ENCODE measurements at regions not wholly inside any gene's neighbourhood (a gene's known extent, or its start where the extent isn't known, plus 50 kb on each side); places are given as distances from the start of the nearest gene placed in this dataset.
"Not testable (repeated sequence)": the region's sequence is repeated elsewhere in the genome, so short reads cannot be mapped to it uniquely, and the experiment has no call there.

DNA sequence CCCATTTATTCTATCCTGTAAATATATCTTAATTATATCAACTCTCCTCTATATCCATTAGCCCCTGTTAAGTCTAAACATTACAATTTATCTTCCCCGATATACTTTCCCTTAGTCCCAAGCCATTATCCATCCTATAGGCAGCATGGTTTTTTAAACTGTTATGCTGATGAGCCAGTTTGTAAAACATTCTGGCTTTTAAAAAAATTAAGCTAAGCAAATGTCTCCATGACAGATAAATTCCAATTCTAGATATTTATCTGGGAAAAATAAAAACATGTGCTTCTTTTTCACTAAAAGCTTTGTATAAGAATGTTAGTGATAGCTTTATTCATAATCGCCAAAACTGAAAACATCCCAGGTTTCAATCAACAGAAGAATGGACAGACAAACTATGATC, 183.2 kb upstream of the GNAI1 start:
- DNase-seq = no peak

DNA sequence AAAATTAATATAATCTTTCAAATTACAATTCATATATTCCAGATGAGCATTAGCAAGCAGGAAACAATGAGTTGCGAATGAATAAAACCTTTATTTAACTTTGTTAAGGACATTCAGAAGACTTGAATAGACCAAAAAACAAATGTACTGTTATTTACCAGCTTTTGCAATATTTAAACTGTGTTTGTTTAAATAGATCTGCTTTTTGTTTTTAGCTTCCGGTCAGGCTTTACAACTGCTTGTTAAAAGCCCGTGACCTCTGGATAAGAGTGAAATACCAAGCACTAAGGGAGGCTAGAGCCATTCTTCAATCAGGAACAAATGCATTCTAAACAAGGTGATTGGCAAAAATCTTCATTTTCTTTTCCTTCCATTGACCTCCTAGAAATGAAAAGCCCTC, 184.9 kb upstream of the GNAI1 start:
- no peak for DNase-seq

DNA sequence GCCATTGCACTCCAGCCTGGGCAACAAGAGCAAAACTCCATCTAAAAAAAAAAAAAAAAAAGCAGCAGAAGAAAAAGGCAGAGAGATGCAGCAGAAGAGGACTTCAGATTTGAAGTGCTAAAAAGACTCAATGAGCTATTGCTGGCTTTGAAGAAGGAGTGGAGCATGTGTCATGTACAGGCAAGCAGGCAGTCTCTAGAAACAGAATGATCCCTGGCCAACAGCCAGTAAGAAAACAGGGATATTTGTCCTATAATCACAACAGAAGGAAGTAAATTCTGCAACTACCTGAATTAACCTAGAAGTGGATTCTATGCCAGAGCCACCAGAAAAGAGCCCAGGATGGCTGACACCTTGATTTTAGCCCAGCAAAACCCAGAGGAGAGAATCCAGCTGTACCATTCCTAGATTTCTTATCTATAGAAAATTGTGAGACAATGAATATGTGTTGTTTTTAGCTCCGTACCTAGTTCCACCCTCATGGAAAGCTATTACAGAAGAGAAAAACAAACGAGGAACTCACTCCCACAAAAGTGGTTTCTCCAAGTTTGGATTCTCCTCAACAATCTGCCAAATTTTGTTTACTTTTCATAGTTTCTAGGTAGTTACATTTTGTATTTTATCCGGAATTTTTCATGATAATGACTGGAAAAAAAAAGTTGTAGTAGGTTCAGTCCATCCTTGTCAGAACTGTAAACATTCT, 198.2 kb upstream of the GNAI1 start:
- DNase-seq = no peak

DNA sequence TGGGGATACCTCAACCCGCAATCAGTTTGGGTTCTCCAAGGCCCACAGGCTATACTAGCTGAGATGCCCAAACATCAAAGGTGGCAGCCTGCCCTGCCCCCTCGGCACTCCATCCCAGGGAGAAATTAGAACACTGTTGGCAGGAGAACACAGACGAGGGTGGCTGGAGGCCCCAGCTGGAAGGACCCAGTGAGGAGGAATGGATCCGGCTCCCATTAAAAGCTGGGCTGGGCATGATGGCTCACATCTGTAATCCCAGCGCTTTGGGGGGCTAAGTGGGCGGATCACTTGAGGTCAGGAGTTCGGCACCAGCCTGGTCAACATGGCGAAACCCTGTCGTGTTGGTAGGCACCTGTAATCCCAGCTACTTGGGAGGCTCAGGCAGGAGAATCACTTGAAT, 199.9 kb upstream of the GNAI1 start:
- no peak for DNase-seq

DNA sequence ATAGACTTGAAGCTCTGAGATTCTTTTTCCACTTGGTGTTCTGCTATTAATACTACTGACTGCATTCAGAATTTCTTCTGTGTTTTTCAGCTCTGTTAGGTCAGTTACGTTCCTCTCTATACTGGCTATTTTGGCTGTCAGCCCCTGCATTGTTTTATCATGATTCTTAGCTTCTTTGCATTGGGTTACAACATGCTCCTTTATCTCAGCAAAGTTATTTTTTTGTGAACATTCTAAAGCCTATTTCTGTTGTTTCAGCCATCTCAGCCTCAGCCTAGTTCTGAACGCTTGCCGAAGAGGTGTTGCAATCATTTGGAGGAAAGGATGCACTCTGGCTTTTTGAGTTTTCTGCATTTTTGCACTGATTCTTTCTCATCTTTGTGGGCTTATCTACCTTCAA, 201.5 kb upstream of the GNAI1 start:
- DNase-seq = no peak

DNA sequence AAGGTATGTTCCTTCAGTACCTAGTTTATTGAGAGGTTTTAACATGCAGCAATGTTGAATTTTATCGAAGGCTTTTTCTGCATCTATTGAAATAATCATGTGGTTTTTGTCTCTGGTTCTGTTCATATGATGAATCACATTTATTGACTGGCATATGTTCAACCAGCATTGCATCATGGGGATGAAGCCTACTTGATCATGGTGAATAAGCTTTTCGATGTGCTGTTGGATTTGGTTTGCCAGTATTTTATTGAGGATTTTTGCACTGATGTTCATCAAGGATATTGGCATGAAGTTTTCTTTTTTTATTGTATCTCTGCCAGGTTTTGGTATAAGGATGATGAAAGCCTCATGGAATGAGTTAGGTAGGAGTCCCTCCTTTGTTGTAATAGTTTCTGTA, 204.0 kb upstream of the GNAI1 start:
- DNase-seq = no peak

DNA sequence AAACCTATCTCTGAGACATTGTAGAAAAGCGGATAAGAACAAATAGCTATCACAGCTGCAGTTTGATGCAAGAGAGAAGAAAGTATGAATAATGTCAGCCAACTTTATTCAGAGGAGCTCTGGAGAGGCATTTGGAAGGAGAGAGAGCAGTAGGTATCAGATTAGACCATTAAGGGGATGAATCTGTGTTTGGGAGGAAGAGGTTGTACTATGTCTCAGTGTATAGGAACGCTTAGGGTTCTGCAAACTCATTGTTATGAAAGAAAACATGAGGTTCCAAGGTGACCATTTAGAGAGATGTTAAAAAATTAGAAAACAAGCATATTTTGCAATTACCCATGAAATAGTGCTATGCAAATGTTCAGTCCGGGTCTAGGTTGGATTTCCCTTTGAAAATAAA, 207.5 kb upstream of the GNAI1 start:
- DNase-seq = no peak

DNA sequence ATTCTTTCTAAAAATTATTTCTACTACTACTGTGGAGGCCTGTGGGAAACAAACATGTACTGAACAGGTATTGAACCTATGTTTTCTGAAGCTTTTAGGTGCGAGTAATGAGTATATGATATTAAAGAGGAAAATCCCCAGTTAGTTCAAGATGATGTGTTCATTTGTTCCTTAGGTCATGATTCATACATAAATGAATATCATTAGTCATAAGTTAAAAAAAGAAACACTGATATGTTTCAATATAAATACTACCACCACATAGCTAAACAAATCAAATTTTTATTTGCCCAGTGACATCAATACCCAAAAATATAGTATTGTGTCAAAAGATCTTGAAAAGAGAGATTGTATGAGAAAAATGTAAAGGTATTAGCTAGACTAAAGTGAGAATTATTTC, 210.7 kb upstream of the GNAI1 start:
- DNase-seq = no peak

DNA sequence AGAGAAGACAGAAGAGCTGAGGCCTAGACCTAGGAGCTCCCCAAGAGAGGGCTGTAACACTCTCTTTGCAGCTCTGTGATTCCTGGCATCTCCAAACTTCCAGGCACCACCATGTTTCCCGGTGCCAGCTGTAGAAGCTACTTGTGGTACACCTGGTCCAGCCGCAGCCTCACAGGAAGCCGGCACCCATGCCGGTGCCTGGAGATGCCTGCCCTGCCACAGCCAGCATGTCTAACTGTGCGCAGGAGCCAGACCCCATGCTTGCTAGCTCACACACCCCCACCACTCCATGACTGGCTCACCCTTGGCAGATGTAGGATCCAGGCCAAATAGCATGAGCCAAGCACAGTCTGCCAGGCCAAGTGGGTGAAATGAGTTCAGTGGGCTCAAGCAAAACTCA, 211.7 kb upstream of the GNAI1 start:
- no peak for DNase-seq

DNA sequence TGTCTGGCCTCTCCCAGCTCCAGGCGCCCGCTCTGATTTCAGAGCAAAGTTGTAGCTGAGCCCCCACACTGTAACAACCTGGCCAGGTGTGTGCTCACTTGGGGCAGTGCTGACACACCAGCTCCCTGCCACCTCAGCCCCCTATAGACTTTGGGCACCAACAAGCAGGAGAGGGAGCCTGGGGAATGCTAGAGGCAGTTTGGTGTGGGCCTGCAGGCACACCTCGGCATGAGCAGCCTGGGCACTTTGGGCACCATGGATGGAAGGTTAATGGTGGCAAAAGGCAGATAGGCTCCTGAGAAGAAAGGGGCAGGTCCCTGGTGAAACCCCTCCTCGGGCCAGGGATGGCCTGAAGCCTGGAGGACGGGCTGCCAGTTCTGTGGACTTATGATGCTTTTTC, 212.7 kb upstream of the GNAI1 start:
- DNase-seq = no peak

DNA sequence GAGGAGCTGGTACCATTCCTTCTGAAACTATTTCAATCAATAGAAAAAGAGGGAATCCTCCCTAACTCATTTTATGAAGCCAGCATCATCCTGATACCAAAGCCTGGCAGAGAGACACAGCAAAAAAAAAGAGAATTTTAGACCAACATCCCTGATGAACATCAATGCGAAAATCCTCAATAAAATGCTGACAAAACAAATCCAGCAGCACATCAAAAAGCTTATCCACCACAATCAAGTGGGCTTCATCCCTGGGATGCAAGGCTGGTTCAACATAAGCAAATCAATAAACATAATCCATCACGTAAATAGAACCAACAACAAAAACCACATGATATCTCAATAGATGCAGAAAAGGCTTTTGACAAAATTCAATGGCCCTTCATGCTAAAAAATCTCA, 216.0 kb upstream of the GNAI1 start:
- not testable (repeated sequence) for DNase-seq

DNA sequence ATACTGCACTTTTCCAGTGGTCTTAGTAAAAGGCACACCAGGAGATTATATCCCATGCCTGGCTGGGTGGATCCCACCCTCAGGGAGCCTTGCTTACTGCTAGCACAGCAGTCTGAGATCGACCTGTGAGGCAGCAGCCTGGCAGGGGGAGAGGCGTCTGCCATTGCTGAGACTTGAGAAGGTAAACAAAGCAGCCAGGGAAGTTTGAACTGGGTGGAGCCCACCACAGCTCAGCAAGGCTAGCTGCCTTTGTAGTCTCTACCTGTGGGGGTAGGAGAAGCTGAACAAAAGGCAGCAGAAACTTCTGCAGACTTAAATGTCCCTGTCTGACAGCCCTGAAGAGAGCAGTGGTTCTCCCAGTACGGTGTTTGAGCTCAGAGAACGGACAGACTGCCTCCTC, 219.3 kb upstream of the GNAI1 start:
- not testable (repeated sequence) for DNase-seq

DNA sequence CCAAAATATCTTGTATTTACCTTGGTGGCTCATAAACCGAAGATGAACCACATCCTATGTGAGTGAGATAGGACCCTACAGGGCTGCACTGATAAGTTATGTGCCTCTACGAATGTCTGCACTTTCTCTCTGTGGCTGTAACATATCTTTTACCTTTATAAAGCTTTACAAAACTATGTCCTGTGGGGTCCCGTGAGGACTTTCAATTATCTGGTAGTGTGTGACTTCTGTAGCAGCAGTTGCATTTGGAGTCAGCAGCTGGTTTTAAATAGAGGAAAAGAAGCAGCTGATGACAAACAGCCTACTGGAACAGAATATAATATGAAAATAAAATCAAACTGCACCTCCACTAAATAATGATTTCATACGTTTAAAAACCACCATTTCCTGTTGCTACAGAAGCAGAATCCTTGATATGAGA, 222.4 kb upstream of the GNAI1 start:
- no peak for DNase-seq

DNA sequence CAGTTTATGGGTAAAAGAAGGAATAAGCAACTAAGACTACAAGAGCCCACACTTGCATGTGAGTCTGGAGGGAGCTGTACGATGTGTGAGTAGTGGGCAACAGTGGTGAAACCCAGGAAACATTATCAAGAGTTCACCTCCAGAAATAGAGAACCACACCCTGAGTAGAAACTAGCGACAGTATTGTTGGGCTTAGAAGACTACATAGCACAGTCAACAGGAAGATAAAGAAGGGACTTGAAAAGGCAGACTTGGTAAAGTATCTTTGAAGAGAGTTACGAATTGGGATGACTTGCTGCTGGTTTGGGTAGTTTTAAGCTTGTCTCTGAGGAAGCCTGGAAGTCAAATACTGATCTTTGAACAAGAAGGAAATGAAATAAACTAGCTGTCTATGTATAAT, 223.2 kb upstream of the GNAI1 start:
- DNase-seq = no peak

DNA sequence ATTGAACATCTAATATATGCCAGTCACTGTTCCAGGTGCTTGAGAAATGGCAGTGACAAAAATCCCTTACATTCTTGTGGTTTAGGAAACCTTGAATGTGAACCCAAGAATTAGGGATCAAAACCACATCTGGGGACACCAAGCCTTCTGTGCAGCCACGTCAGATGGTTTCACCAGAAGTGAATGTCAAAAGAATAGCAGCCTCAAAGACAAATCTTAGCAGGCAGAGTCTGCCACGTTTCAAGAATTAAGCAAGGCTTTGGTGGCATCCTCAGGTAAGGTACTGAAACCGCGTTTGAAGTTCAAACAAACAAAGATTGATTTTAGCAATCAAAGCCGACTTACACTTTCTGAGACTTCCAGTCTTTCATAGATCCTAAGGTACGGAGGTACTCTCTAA, 225.5 kb upstream of the GNAI1 start:
- DNase-seq = no peak

DNA sequence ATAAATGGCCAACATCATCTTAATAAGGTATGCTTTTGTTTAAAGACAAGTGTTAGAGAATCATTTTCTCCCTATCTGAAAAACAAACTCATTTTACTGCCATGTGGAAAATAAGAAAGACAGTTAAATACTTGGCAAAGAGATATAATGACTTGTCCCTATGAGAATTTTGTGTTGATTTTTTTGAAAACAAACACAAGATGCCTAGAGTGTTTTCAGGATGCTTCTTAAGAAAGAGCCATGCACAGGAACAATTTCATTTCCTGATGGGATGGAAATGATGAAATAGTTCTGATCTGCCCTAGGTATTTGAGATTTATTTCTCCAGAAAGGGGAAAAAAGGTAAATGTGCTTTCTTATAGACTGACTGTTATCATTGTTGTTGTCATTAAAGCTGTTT, 237.5 kb upstream of the GNAI1 start:
- DNase-seq = no peak

DNA sequence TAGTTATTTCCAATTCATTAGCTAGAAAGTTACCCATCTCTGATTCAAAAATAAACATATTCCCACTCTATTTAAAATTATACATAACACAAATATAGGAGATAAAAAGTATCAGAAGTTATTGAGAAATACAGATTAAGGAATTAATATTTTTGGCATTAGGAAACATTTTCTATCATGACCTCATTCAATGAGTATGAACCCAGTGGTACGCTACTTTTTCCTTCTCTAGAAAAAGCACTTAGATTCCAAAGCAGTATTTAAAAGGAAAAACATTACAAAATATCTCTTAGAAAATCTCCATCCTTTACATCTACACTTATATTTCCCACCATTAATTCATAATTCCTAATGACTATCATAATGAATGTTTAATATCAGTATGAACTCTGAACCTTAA, 240.6 kb upstream of the GNAI1 start:
- no peak for DNase-seq

DNA sequence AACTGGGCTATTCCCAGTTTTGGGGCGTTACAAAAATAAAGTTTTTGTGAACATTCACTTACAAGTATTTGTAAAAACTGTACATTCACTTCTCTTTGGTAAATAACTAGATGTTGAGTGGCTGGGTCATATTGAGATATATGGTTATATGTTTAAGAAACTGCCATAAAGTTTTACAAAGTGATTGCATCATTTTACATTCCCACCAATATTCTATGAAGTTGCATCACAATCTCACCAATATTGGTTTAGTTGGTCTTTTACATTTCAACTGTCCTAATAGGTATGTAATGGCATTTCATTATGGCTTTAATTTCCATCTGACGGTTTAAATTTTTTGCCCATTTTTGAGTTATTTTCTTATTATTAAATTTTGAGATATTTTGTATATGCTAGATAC, 251.7 kb upstream of the GNAI1 start:
- no peak for DNase-seq

DNA sequence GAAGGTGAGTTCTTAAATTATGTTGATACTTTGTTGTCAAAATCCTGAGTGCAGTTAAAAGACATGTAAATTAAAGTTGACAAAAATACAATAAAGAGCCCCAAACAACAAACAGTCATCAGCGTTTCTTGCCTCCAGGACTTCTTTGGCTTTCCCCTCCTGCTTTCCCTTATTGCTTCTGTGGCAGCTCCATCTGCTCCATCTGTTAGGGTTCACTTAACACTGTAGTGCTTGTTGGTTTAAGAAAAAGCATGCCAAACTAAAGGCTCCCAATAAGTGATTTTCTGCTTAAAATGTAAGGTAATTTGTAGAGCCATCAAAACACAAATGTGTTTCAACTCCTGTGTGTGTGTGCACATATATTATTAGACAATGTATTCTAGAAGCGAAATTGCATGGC, 254.3 kb upstream of the GNAI1 start:
- DNase-seq = no peak

DNA sequence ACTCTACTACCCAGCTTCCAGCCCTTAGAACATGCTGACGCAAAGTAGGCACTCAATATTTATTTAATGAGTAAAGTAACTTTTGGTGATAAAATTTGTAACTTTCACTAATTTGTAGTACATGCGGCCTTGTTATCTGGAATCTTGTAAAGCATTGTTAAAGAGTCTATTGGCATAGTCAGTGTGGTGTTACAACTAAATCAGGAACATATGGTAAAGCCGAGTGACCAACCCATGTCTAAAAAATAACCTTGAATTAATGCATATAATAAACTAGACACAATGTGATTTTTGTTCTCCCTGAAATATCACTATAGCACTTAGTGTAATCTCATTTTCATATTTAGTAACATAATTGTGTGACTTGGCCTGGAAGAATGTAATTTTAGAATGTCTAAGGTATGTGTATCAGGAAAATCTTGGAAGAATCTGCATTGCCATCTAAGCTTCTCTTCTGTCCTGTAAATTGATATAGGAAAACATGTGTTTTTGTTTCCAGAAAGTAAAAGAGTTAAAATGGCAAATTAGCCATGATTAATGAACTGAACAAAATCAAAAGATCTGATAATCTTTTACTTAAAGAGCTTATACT, 256.7 kb upstream of the GNAI1 start:
- no peak for DNase-seq

DNA sequence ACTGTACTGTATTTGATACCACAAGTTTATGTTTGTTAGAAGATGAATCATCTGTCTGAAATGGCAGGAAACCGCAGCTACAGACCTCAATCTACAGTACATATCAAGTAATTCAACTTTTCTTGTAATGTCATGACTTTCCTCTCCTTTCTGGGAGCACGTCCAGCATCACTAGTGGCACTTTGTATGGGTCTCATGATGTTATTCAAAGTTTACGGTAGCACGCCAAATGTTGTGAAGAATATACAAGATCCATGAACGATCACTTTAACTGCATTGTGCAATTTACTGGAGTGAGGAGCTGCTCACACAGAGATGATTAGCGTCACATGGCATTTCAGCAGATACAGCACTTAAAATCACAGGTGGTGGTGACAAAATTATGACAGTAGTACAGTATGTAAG, 257.8 kb upstream of the GNAI1 start:
- DNase-seq = no peak

DNA sequence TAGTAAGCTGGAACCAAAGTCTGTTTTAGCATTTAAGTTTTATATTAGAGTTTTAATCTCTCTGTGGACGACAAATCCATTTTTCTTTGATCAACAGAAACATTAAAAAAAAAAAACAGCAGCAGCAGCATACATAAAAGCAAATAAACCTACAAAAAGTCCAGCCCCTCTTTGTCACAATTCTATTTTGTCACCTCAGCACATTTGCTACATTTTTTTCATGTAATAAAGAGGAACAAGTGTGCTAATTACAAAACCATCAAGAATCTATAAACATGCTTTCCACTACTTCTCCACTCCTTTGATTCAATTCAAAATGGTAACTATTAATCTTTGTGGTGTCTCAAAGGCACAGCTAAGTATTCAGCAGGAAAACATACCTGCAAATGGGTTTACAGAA, 259.8 kb upstream of the GNAI1 start:
- DNase-seq = no peak

DNA sequence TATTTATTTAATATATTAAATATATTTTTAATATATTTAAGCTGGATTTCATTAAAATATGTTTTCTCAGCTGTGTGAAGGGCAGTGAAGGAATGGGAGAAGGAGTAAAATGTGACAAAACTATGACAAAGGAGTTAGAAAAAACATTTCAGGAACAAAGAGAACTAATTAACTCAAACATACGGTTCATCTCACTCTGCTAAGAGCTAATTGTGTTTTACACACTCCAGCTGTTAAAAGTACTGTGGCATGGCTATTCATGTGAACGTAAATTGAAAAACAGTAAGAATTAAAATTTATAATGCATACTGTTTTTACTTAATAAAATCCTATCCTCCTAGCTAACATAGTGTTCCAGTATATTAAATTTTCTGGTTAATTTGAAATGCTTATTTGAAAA, 262.5 kb upstream of the GNAI1 start:
- DNase-seq = no peak

DNA sequence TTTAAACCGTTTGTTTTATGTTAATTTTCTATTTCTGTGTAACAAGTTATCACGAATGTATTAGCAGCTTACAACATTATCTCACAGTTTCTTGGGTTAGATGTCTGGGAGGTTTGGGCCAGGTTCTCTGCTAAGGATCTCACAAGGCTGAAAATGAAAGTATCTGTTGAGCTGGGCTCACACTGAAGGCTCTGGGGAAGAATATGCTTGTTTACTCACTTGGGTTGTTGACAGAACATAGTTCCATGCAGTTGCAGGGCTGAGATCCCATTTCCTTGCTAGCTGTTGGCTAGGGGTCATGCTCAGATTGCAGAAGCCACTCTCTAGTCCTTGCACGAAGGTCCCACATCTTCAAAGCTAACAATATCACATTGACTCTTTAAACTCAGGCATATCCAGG, 266.6 kb upstream of the GNAI1 start:
- DNase-seq = no peak

DNA sequence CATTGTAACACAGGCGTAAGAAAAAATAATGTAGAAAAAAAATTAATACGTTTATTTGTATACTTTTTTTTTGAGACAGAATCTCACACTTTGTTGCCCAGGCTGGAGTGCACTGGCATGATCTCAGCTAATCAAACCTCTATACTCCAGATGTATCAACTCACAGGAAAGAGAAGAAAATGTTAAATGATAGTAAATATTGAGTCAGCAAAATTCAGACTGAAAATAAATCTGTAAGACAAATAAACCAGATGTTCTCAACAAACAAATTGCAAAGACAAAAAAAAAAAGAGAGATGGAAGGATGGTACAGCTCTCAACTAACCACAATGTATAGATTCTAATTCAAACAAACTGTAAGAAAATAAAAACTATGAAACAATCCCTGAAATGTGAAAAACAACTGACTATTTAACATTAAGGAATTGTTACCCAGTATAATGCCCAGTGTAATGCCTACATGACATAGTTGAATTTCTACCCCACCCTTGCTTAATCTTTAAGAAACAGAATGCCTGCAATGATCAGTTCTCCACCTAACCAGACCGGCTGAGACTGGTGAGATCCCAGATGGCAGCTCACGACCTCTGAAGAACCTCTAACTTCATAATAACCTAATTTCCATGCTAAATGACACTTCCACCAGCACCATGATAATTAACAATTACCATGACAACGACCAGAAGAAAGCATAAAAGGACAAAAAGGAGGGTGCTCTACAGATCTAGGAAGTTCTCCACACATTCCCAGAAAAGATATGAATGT, 272.0 kb upstream of the GNAI1 start:
- no peak for DNase-seq
